ENCODE measurements at regions not wholly inside any gene's neighbourhood (a gene's known extent, or its start where the extent isn't known, plus 50 kb on each side); places are given as distances from the start of the nearest gene placed in this dataset.
"Not testable (repeated sequence)": the region's sequence is repeated elsewhere in the genome, so short reads cannot be mapped to it uniquely, and the experiment has no call there.

- no peak overlapping the region for H3K4me3 ChIP-seq (replicated peaks; ENCODE audit: low read depth, low read length)
- no peak for DNase-seq (ENCODE audit: extremely low read depth, low read depth)
- no peak for TF ChIP-seq CTCF (IDR thresholded peaks at IDR 0.05; ENCODE audit: low read depth, low read length, missing control alignments)
Measured at GRCh38 chr2:33909945-33910695, 311.0 kb upstream of the FAM98A start.

- DNase-seq (ENCODE audit: extremely low read depth, low read depth), result no peak
- no peak for TF ChIP-seq CTCF (IDR thresholded peaks at IDR 0.05; ENCODE audit: low read depth, low read length, missing control alignments)
- H3K4me3 ChIP-seq (replicated peaks; ENCODE audit: low read depth, low read length), result no peak overlapping the region
Measured at GRCh38 chr2:33907866-33908265, 308.8 kb upstream of the FAM98A start.

GRCh38 chr2:33906129-33906528 lies 307.0 kb upstream of the FAM98A start:
- H3K4me3 ChIP-seq (replicated peaks; ENCODE audit: low read depth, low read length), result not testable (repeated sequence)

GRCh38 chr2:33904801-33905200 lies 305.7 kb upstream of the FAM98A start:
- no peak overlapping the region for H3K4me3 ChIP-seq (replicated peaks; ENCODE audit: low read depth, low read length)
- no peak for DNase-seq (ENCODE audit: extremely low read depth, low read depth)
- no peak for TF ChIP-seq CTCF (IDR thresholded peaks at IDR 0.05; ENCODE audit: low read depth, low read length, missing control alignments)

More at GRCh38 chr2:33906129-33906528, 307.0 kb upstream of the FAM98A start:
- not testable (repeated sequence) for DNase-seq (ENCODE audit: extremely low read depth, low read depth)

- no peak for TF ChIP-seq CTCF (IDR thresholded peaks at IDR 0.05; ENCODE audit: low read depth, low read length, missing control alignments)
- no peak for DNase-seq (ENCODE audit: extremely low read depth, low read depth)
- H3K4me3 ChIP-seq (replicated peaks; ENCODE audit: low read depth, low read length), result no peak overlapping the region
Measured at GRCh38 chr2:33903701-33904100, 304.6 kb upstream of the FAM98A start.

GRCh38 chr2:33903215-33903614 lies 304.1 kb upstream of the FAM98A start:
- DNase-seq (ENCODE audit: extremely low read depth, low read depth), result no peak
- TF ChIP-seq CTCF (IDR thresholded peaks at IDR 0.05; ENCODE audit: low read depth, low read length, missing control alignments), result no peak
- no peak overlapping the region for H3K4me3 ChIP-seq (replicated peaks; ENCODE audit: low read depth, low read length)

GRCh38 chr2:33900610-33901009 lies 301.5 kb upstream of the FAM98A start:
- TF ChIP-seq CTCF (IDR thresholded peaks at IDR 0.05; ENCODE audit: low read depth, low read length, missing control alignments), result no peak
- no peak for DNase-seq (ENCODE audit: extremely low read depth, low read depth)

More at GRCh38 chr2:33900610-33901009, 301.5 kb upstream of the FAM98A start:
- no peak overlapping the region for H3K4me3 ChIP-seq (replicated peaks; ENCODE audit: low read depth, low read length)

Data from HFF-Myc (cell line).